H9 (cell line): ENCODE measurements at regions not wholly inside any gene's neighbourhood (a gene's known extent, or its start where the extent isn't known, plus 50 kb on each side); places are given as distances from the start of the nearest gene placed in this dataset.

Source experiments
- DNase-seq: peaks from one replicate; pipeline ENCODE4 v3.0.0-alpha.2; 2017
- H2AFZ ChIP-seq: one replicate; pipeline ENCODE4 v1.6.1; 2013; ENCODE audit warnings: mild to moderate bottlenecking, low read length, control low read depth, moderate library complexity
- H2AK5ac ChIP-seq: 2 replicates; pipeline ENCODE4 v1.6.1; 2013; ENCODE audit warnings: low read length, control low read depth, mixed read lengths; ENCODE audit not compliant: insufficient read length
- H2BK120ac ChIP-seq: one replicate; pipeline ENCODE4 v1.6.1; 2013; ENCODE audit warnings: low read depth, mild to moderate bottlenecking, low read length, control low read depth, inconsistent platforms; ENCODE audit not compliant: poor library complexity, severe bottlenecking
- H2BK12ac ChIP-seq: 2 replicates; pipeline ENCODE4 v1.6.1; 2013; ENCODE audit warnings: low read length, control low read depth, mixed read lengths, low read depth; ENCODE audit not compliant: insufficient read length
- H2BK15ac ChIP-seq: 2 replicates; pipeline ENCODE4 v1.6.1; 2013; ENCODE audit warnings: low read depth, low read length, control low read depth
- H2BK20ac ChIP-seq: one replicate; pipeline ENCODE4 v1.6.1; 2013; ENCODE audit warnings: low read depth, mild to moderate bottlenecking, low read length, control low read depth, inconsistent platforms; ENCODE audit not compliant: poor library complexity, severe bottlenecking
- H2BK5ac ChIP-seq: 2 replicates; pipeline ENCODE4 v1.6.1; 2013; ENCODE audit warnings: low read length, control low read depth, mixed read lengths; ENCODE audit not compliant: insufficient read length
- H3K14ac ChIP-seq: 2 replicates; pipeline ENCODE4 v1.6.1; 2013; ENCODE audit warnings: low read length, control low read depth; ENCODE audit not compliant: insufficient read depth
- H3K18ac ChIP-seq: 2 replicates; pipeline ENCODE4 v1.6.1; 2013; ENCODE audit warnings: low read depth, mild to moderate bottlenecking, mixed read lengths, low read length, control low read depth; ENCODE audit not compliant: insufficient read length
- H3K23ac ChIP-seq: 2 replicates; pipeline ENCODE4 v1.6.1; 2013; ENCODE audit warnings: low read length, control low read depth, mixed read lengths, low read depth; ENCODE audit not compliant: insufficient read length
- H3K23me2 ChIP-seq: 2 replicates; pipeline ENCODE4 v1.6.1; 2013; ENCODE audit warnings: low read depth, mild to moderate bottlenecking, mixed read lengths, low read length, control low read depth; ENCODE audit not compliant: insufficient read length, poor library complexity, severe bottlenecking
- H3K27ac ChIP-seq: 2 replicates; pipeline ENCODE4 v1.5.1; 2013; ENCODE audit warnings: low read length, control low read depth, mixed read lengths, low read depth; ENCODE audit not compliant: insufficient read length
- H3K27me3 ChIP-seq: 2 replicates; pipeline ENCODE4 v1.6.1; 2013; ENCODE audit warnings: low read length, control low read depth, inconsistent platforms; ENCODE audit not compliant: insufficient read depth
- H3K4ac ChIP-seq: 2 replicates; pipeline ENCODE4 v1.6.1; 2013; ENCODE audit warnings: low read depth, mild to moderate bottlenecking, control low read depth, inconsistent platforms, low read length, moderate library complexity
- H3K4me1 ChIP-seq: 2 replicates; pipeline ENCODE4 v1.6.1; 2013; ENCODE audit warnings: low read length, control low read depth, inconsistent platforms; ENCODE audit not compliant: insufficient read depth
- H3K4me2 ChIP-seq: 2 replicates; pipeline ENCODE4 v1.6.1; 2013; ENCODE audit warnings: low read length, control low read depth, mixed read lengths; ENCODE audit not compliant: insufficient read length, insufficient read depth
- H3K56ac ChIP-seq: 2 replicates; pipeline ENCODE4 v1.6.1; 2013; ENCODE audit warnings: low read depth, mild to moderate bottlenecking, mixed read lengths, low read length, control low read depth; ENCODE audit not compliant: insufficient read length
- H3K79me1 ChIP-seq: 2 replicates; pipeline ENCODE4 v1.6.1; 2013; ENCODE audit warnings: low read depth, mild to moderate bottlenecking, moderate library complexity, low read length, control low read depth, inconsistent platforms; ENCODE audit not compliant: insufficient read depth, poor library complexity, severe bottlenecking
- H3K79me2 ChIP-seq: 2 replicates; pipeline ENCODE4 v1.6.1; 2013; ENCODE audit warnings: low read length, control low read depth, inconsistent platforms; ENCODE audit not compliant: insufficient read depth
- H3K9ac ChIP-seq: 2 replicates; pipeline ENCODE4 v1.6.1; 2013; ENCODE audit warnings: low read length, control low read depth, mixed read lengths; ENCODE audit not compliant: insufficient read length; ENCODE audit errors: extremely low read depth
- H3K9me3 ChIP-seq: one replicate; pipeline ENCODE4 v1.6.1; 2013; ENCODE audit warnings: low read depth, low read length, inconsistent platforms; ENCODE audit not compliant: control insufficient read depth
- H3T11ph ChIP-seq: one replicate; pipeline ENCODE4 v1.6.1; 2013; ENCODE audit warnings: mild to moderate bottlenecking, low read length, control low read depth, inconsistent platforms
- H4K20me1 ChIP-seq: one replicate; pipeline ENCODE4 v1.6.1; 2013; ENCODE audit not compliant: control insufficient read depth, insufficient read length, insufficient read depth
- H4K5ac ChIP-seq: 2 replicates; pipeline ENCODE4 v1.6.1; 2013; ENCODE audit warnings: low read depth, mild to moderate bottlenecking, mixed read lengths, low read length, control low read depth; ENCODE audit not compliant: insufficient read length
- H4K8ac ChIP-seq: replicated peaks from 2 replicates; pipeline ENCODE4 v1.6.1; 2013; ENCODE audit warnings: low read length, control low read depth, mixed read lengths, low read depth; ENCODE audit not compliant: insufficient read length
- H4K91ac ChIP-seq: 2 replicates; pipeline ENCODE4 v1.6.1; 2013; ENCODE audit warnings: low read depth, mild to moderate bottlenecking, moderate library complexity, mixed read lengths, low read length, control low read depth; ENCODE audit not compliant: insufficient read length
- H3K27ac Mint-ChIP-seq, 3 experiments: 2 replicates in 2 of 3; 3 replicates in 1 of 3; pipeline ENCODE4 v1.8.0; 2020 to 2021; ENCODE audit warnings: mixed read lengths in 3 of 3, mild to moderate bottlenecking in 1 of 3, moderate library complexity in 1 of 3
- H3K27me3 Mint-ChIP-seq: 2 replicates; pipeline ENCODE4 v1.8.0; 2021; ENCODE audit warnings: low read depth, mild to moderate bottlenecking, moderate library complexity, mixed read lengths
- H3K36me3 Mint-ChIP-seq, 3 experiments: 2 replicates in 2 of 3; 3 replicates in 1 of 3; pipeline ENCODE4 v1.8.0; 2020 to 2021; ENCODE audit warnings: low read depth in 3 of 3, mixed read lengths in 3 of 3; ENCODE audit not compliant: insufficient read depth in 1 of 3
- H3K4me1 Mint-ChIP-seq, 2 experiments: 2 replicates each; pipeline ENCODE4 v1.8.0; 2020; ENCODE audit warnings: mixed read lengths in 2 of 2
- H3K4me3 Mint-ChIP-seq, 2 experiments: 2 replicates in 1 of 2; 3 replicates in 1 of 2; pipeline ENCODE4 v1.8.0; 2020 to 2021; ENCODE audit warnings: mild to moderate bottlenecking in 2 of 2, mixed read lengths in 2 of 2, moderate library complexity in 1 of 2
- H3K9me3 Mint-ChIP-seq, 2 experiments: 2 replicates in 1 of 2; 3 replicates in 1 of 2; pipeline ENCODE4 v1.8.0; 2020; ENCODE audit warnings: mild to moderate bottlenecking in 2 of 2, mixed read lengths in 2 of 2, moderate library complexity in 1 of 2
- CTCF ChIP-seq: fragments of 200-600 bp; sonication (generic); conservative IDR thresholded peaks from 3 replicates; pipeline ENCODE4 v1.8.0; 2021; ENCODE audit warnings: antibody characterized with exemption, mild to moderate bottlenecking

DNA sequence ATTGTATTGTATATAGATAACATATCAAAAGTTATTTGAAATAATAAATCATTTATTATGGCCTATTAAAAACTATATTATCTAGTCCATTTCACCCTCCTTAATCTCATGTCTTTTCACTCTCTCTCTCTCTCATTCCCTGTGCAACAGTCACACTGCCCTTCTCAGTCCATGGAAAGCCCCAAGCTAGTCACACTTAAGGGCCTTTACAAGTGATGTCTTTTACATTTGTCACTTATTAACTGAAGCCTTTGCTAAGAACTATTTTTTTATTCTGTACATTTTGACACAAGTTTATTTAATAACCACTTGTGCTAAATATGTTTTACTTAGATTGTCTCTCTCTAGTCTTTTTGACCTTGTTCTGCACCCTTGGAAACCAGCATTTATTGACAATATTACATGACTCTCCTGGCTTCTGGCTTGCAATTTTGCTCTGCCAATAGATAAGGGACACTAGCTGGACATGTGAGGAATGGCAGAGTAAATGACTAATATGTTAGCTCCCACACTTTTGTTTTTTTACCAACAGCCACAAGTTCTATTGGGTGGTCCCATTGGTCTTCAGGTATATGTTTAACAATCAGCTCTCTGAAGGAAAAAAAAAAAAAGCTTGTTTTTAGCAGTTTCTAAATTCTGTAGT lies 706.8 kb upstream of the POT1 start:
- no peak overlapping the region for H2BK12ac ChIP-seq
- no peak overlapping the region for H3K14ac ChIP-seq
- no peak overlapping the region for H2AK5ac ChIP-seq
- H3K23ac ChIP-seq, result no peak overlapping the region
- no peak overlapping the region for H3K18ac ChIP-seq
- H3K23me2 ChIP-seq, result no peaks in the 10 kb centered on the region
- H3K4me2 ChIP-seq, result no peak overlapping the region
- no peak overlapping the region for H4K91ac ChIP-seq
- no peaks in the 10 kb centered on the region for H3K27me3 ChIP-seq
- H3K27me3 Mint-ChIP-seq, result no peaks in the 10 kb centered on the region
- no peak overlapping the region for H4K8ac ChIP-seq
- no peaks in the 10 kb centered on the region for H3K9me3 Mint-ChIP-seq
- H2BK20ac ChIP-seq, result no peak overlapping the region
- no peak overlapping the region for H3K56ac ChIP-seq
- TF ChIP-seq CTCF, result no peak
- no peak for DNase-seq
- H4K20me1 ChIP-seq, result no peaks in the 10 kb centered on the region
- no peak overlapping the region for H3K27ac ChIP-seq
- H3K4me3 Mint-ChIP-seq, result no peak overlapping the region
- no peak overlapping the region for H2BK120ac ChIP-seq
- H3K36me3 Mint-ChIP-seq, result no peaks in the 10 kb centered on the region
- no peak overlapping the region for H3K4ac ChIP-seq
- no peak overlapping the region for H2BK15ac ChIP-seq
- no peak overlapping the region for H2BK5ac ChIP-seq
- no peaks in the 10 kb centered on the region for H3K4me1 ChIP-seq
- no peak overlapping the region for H3T11ph ChIP-seq
- H3K9ac ChIP-seq, result no peak overlapping the region
- H3K79me2 ChIP-seq, result no peaks in the 10 kb centered on the region
- no peak overlapping the region for H2AFZ ChIP-seq
- no peak overlapping the region for H3K27ac Mint-ChIP-seq
- H3K4me1 Mint-ChIP-seq, result no peaks in the 10 kb centered on the region
- H3K9me3 ChIP-seq, result no peaks in the 10 kb centered on the region
- no peaks in the 10 kb centered on the region for H3K79me1 ChIP-seq
- H4K5ac ChIP-seq, result no peak overlapping the region
